22Rv1 (cell line): ENCODE measurements at regions not wholly inside any gene's neighbourhood (a gene's known extent, or its start where the extent isn't known, plus 50 kb on each side); places are given as distances from the start of the nearest gene placed in this dataset.

Experiments
- CTCF ChIP-seq: fragments of 450-650 bp; IDR thresholded peaks from 2 replicates; pipeline ENCODE4 v1.5.1; 2017; ENCODE audit warnings: mild to moderate bottlenecking
- ZFX ChIP-seq: fragments of 450-650 bp; IDR thresholded peaks from 2 replicates; pipeline ENCODE4 v1.6.1; 2017; ENCODE audit warnings: antibody characterized with exemption, borderline replicate concordance

GRCh38 chr20:25991756-25992130, 295.1 kb upstream of the ZNF337 start:
- no peak for TF ChIP-seq CTCF
- no peak for TF ChIP-seq ZFX
